ENCODE measurements at regions not wholly inside any gene's neighbourhood (a gene's known extent, or its start where the extent isn't known, plus 50 kb on each side); places are given as distances from the start of the nearest gene placed in this dataset.

GRCh38 chr6:19972221-19972620, 135.1 kb downstream of the ID4 start:
- DNase-seq, result no peak
- Histone ChIP-seq H3K27ac (no peak overlapping the region), H3K36me3 (no peaks in the 10 kb centered on the region), H3K4me3 (no peak overlapping the region), H3K4me1 (no peaks in the 10 kb centered on the region), H3K9me3 (no peaks in the 10 kb centered on the region), H3K27me3 (no peaks in the 10 kb centered on the region)
- 67 to 78% methylated on average over 1 of the region's 1 CpG for WGBS, 2 donors (ENCODE audit: low coverage in 1 of 2)
- no peak for TF ChIP-seq CTCF (IDR thresholded peaks at IDR 0.05)
- intact Hi-C loops (cut with DNase I; ENCODE audit: low total_unique reads) (no loop called here), in situ Hi-C loops (cut with MboI; ENCODE audit: low pct_ligation_motif_present in 1 of 4, low pct_unique_long_range_greater_than_20kb in 1 of 4, low sequenced_read_pairs in 3 of 4) (no loop called here)

- no peaks in the 10 kb centered on the region for H3K36me3 ChIP-seq
- H3K4me1 ChIP-seq, result no peaks in the 10 kb centered on the region
- intact Hi-C loops (cut with DNase I; ENCODE audit: low total_unique reads) (no loop called here), in situ Hi-C loops (cut with MboI; ENCODE audit: low pct_ligation_motif_present in 1 of 4, low pct_unique_long_range_greater_than_20kb in 1 of 4, low sequenced_read_pairs in 3 of 4) (no loop called here)
- no peak overlapping the region for H3K4me3 ChIP-seq
- no peaks in the 10 kb centered on the region for H3K27me3 ChIP-seq
- WGBS, 2 donors (ENCODE audit: low coverage in 1 of 2), result 51 to 56% methylated on average over 12 of the region's 12 CpGs
- TF ChIP-seq CTCF (IDR thresholded peaks at IDR 0.05) (no peak), POLR2A (IDR thresholded peaks at IDR 0.05) (no peak), EP300 (IDR thresholded peaks at IDR 0.05; ENCODE audit: low read depth) (no peak), POLR2AphosphoS5 (IDR thresholded peaks at IDR 0.05) (no peak)
- no peaks in the 10 kb centered on the region for H3K9me3 ChIP-seq
- no peak overlapping the region for H3K27ac ChIP-seq
- DNase-seq, result no peak
These were observed 139.4 kb downstream of the ID4 start for GRCh38 chr6:19976411-19977129.

- Histone ChIP-seq H3K27me3 (no peaks in the 10 kb centered on the region), H3K36me3 (no peaks in the 10 kb centered on the region)
- 78% methylated on average over 7 of the region's 7 CpGs; no CpG with 5 or more reads in 1 of the 2 donors for WGBS, 2 donors (ENCODE audit: low coverage in 1 of 2)
These were observed 141.9 kb downstream of the ID4 start for GRCh38 chr6:19979059-19979458.

GRCh38 chr6:19979986-19980385, 142.8 kb downstream of the ID4 start:
- Histone ChIP-seq H3K9me3 (no peaks in the 10 kb centered on the region), H3K4me1 (no peaks in the 10 kb centered on the region), H3K27ac (no peak overlapping the region), H3K36me3 (no peaks in the 10 kb centered on the region), H3K4me3 (no peak overlapping the region), H3K27me3 (no peaks in the 10 kb centered on the region)
- DNase-seq, result no peak
- in situ Hi-C loops (cut with MboI; ENCODE audit: low pct_ligation_motif_present in 1 of 4, low pct_unique_long_range_greater_than_20kb in 1 of 4, low sequenced_read_pairs in 3 of 4) (no loop called here), intact Hi-C loops (cut with DNase I; ENCODE audit: low total_unique reads) (no loop called here)
- no peak for TF ChIP-seq CTCF (IDR thresholded peaks at IDR 0.05)
- TF ChIP-seq EP300 (IDR thresholded peaks at IDR 0.05; ENCODE audit: low read depth), result no peak
- TF ChIP-seq POLR2A (IDR thresholded peaks at IDR 0.05), result no peak
- TF ChIP-seq POLR2AphosphoS5 (IDR thresholded peaks at IDR 0.05), result no peak
- 67 to 75% methylated on average over 1 of the region's 1 CpG for WGBS, 2 donors (ENCODE audit: low coverage in 1 of 2)

More at GRCh38 chr6:19979059-19979458, 141.9 kb downstream of the ID4 start:
- in situ Hi-C loops (cut with MboI; ENCODE audit: low pct_ligation_motif_present in 1 of 4, low pct_unique_long_range_greater_than_20kb in 1 of 4, low sequenced_read_pairs in 3 of 4), result no loop called here
- no peak for TF ChIP-seq CTCF (IDR thresholded peaks at IDR 0.05)
- no peak for TF ChIP-seq POLR2AphosphoS5 (IDR thresholded peaks at IDR 0.05)
- intact Hi-C loops (cut with DNase I; ENCODE audit: low total_unique reads), result no loop called here
- Histone ChIP-seq H3K4me1 (no peaks in the 10 kb centered on the region), H3K9me3 (no peaks in the 10 kb centered on the region), H3K4me3 (no peak overlapping the region), H3K27ac (no peak overlapping the region)
- no peak for DNase-seq
